ENCODE measurements at regions not wholly inside any gene's neighbourhood (a gene's known extent, or its start where the extent isn't known, plus 50 kb on each side); places are given as distances from the start of the nearest gene placed in this dataset.
A peak's percentile ranks its signal among the peaks of the same experiment; 100 is the strongest.

DNA sequence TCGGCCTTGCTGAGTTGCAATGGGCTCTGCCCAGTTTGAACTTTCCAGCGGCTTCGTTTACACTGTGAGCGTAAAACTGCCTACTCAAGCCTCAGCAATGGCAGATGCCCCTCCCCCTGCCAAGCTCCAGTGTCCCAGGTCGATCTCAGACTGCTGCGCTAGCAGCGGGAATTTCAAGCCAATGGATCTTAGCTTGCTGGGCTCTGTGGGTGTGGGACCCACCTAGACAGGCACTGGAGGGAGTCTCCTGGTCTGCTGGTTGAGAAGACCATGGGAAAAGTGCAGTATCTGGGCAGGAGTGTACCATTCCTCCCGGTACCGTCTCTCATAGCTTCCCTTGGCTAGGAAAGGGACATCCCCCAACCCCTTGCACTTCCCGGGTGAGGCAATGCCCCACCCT lies 88.2 kb downstream of the KLHL28 start:
- Histone ChIP-seq H3K27me3 (ENCODE audit: control insufficient read depth in 1 of 2, insufficient read depth in 2 of 2, low read length in 2 of 2) (peaks cover 0 to 8% of the 10 kb centered on the region in 2 experiments; a peak in 2 of 5 replicates), H3K4me2 (ENCODE audit: low read depth, low read length) (peak overlapping the region; percentile 65), H3K27ac (ENCODE audit: extremely low read length, insufficient read depth, low read length) (no peak overlapping the region), H3K4me3 (replicated peaks in 1 of 3; ENCODE audit: insufficient read depth in 1 of 3, low read depth in 2 of 3, low read length in 3 of 3) (peak overlapping the region; percentile 16 to 60 (median 18); a peak in 3 of 6 replicates), H3K79me2 (ENCODE audit: insufficient read depth, low read length) (no peaks in the 10 kb centered on the region), H2AFZ (ENCODE audit: low read length) (no peak overlapping the region), H4K20me1 (ENCODE audit: insufficient read depth, low read length) (no peaks in the 10 kb centered on the region), H3K9me3 (ENCODE audit: low read length) (no peaks in the 10 kb centered on the region), H3K36me3 (replicated peaks in 1 of 2; ENCODE audit: control insufficient read depth in 1 of 2, insufficient read depth in 2 of 2, low read length in 2 of 2) (no peaks in the 10 kb centered on the region), H3K4me1 (ENCODE audit: insufficient read depth, low read length) (peaks cover 10% of the 10 kb centered on the region), H3K9ac (ENCODE audit: insufficient read depth, low read depth, low read length) (peak overlapping the region; percentile 36; the same call in 1 of the 2 replicates)
- intact Hi-C loops (cut with micrococcal nuclease; ENCODE audit: unreplicated experiment), result no loop called here
- in situ Hi-C loops (cut with HindIII; ENCODE audit: extremely low pct_ligation_motif_present, low pct_unique_long_range_greater_than_20kb), result no loop called here
- peak; percentile 28 for DNase-seq (ENCODE audit: low spot score)
- 0% methylated on average over 5 of the region's 10 CpGs for WGBS (ENCODE audit: low lambda C conversion rate)
- CTCF ChIA-PET (ENCODE audit: low intra/inter-chr PET ratio, low total read pairs), result no interaction called here
- peak; percentile 94 for ATAC-seq
- POLR2A ChIA-PET, result no interaction called here
- FAIRE-seq, result no peak
- no TSS peak for BruUV-seq (replicated peaks)
- TF ChIP-seq HMGA1 (CRISPR knock-in tag; conservative IDR thresholded peaks at IDR 0.05) (no peak), MEF2D (CRISPR knock-in tag; IDR thresholded peaks at IDR 0.05) (no peak), SMYD3 (CRISPR knock-in tag; IDR thresholded peaks at IDR 0.05) (no peak), ZNF143 (CRISPR knock-in tag; IDR thresholded peaks at IDR 0.05) (no peak), ZNF7 (CRISPR knock-in tag; IDR thresholded peaks at IDR 0.05) (no peak), YY1 (IDR thresholded peaks at IDR 0.05; ENCODE audit: insufficient read depth, insufficient replicate concordance, low read depth, low read length) (peak; percentile 12), ZNF232 (CRISPR knock-in tag; IDR thresholded peaks at IDR 0.05; ENCODE audit: borderline replicate concordance) (no peak), ZNF292 (CRISPR knock-in tag; IDR thresholded peaks at IDR 0.05; ENCODE audit: borderline replicate concordance, low read depth) (0 out of 2 replicates have a peak, but pooled peaks have one; percentile 24), HNRNPLL (IDR thresholded peaks at IDR 0.05; ENCODE audit: low read depth, low read length, poor library complexity, severe bottlenecking) (peak; percentile 50), ZNF773 (CRISPR knock-in tag; IDR thresholded peaks at IDR 0.05; ENCODE audit: borderline replicate concordance) (no peak), NCOA1 (CRISPR knock-in tag; IDR thresholded peaks at IDR 0.05) (no peak), ZNF737 (CRISPR knock-in tag; IDR thresholded peaks at IDR 0.05; ENCODE audit: borderline replicate concordance) (no peak), TAF1 (CRISPR knock-in tag; IDR thresholded peaks at IDR 0.05) (no peak), ZNF296 (CRISPR knock-in tag; conservative IDR thresholded peaks at IDR 0.05) (no peak), ATAD3A (CRISPR knock-in tag; IDR thresholded peaks at IDR 0.05) (no peak), SMARCC2 (IDR thresholded peaks at IDR 0.05) (no peak), GTF2F1 (IDR thresholded peaks at IDR 0.05; ENCODE audit: low read length) (no peak)
- TF ChIP-seq, protein P1, sequence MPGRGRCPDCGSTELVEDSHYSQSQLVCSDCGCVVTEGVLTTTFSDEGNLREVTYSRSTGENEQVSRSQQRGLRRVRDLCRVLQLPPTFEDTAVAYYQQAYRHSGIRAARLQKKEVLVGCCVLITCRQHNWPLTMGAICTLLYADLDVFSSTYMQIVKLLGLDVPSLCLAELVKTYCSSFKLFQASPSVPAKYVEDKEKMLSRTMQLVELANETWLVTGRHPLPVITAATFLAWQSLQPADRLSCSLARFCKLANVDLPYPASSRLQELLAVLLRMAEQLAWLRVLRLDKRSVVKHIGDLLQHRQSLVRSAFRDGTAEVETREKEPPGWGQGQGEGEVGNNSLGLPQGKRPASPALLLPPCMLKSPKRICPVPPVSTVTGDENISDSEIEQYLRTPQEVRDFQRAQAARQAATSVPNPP (CRISPR knock-in tag; IDR thresholded peaks at IDR 0.05), result no peak
- TF ChIP-seq, protein P2, sequence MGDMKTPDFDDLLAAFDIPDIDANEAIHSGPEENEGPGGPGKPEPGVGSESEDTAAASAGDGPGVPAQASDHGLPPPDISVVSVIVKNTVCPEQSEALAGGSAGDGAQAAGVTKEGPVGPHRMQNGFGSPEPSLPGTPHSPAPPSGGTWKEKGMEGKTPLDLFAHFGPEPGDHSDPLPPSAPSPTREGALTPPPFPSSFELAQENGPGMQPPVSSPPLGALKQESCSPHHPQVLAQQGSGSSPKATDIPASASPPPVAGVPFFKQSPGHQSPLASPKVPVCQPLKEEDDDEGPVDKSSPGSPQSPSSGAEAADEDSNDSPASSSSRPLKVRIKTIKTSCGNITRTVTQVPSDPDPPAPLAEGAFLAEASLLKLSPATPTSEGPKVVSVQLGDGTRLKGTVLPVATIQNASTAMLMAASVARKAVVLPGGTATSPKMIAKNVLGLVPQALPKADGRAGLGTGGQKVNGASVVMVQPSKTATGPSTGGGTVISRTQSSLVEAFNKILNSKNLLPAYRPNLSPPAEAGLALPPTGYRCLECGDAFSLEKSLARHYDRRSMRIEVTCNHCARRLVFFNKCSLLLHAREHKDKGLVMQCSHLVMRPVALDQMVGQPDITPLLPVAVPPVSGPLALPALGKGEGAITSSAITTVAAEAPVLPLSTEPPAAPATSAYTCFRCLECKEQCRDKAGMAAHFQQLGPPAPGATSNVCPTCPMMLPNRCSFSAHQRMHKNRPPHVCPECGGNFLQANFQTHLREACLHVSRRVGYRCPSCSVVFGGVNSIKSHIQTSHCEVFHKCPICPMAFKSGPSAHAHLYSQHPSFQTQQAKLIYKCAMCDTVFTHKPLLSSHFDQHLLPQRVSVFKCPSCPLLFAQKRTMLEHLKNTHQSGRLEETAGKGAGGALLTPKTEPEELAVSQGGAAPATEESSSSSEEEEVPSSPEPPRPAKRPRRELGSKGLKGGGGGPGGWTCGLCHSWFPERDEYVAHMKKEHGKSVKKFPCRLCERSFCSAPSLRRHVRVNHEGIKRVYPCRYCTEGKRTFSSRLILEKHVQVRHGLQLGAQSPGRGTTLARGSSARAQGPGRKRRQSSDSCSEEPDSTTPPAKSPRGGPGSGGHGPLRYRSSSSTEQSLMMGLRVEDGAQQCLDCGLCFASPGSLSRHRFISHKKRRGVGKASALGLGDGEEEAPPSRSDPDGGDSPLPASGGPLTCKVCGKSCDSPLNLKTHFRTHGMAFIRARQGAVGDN (CRISPR knock-in tag; IDR thresholded peaks at IDR 0.05), result peak; percentile 35

Measured in HepG2 (cell line).